Activated B cell treated with CpG ODN at 0.5 μM for 24 hours (primary cell): ENCODE measurements at regions not wholly inside any gene's neighbourhood (a gene's known extent, or its start where the extent isn't known, plus 50 kb on each side); places are given as distances from the start of the nearest gene placed in this dataset.

ENCODE experiments used
- ATAC-seq: fragments of 200-7000 bp; cut with Tn5 transposase; one replicate; pipeline ENCODE4 v1.10.0; 2021; ENCODE audit warnings: low read depth, mild to moderate bottlenecking, moderate library complexity
- CTCF ChIA-PET: fragments of 350-600 bp; sonication (Branson Sonifier 250); formaldehyde crosslinking; loops from one replicate; lab custom pipeline; 2021; ENCODE audit warnings: antibody characterized with exemption; lab: Charles Lee
- POLR2A ChIA-PET: fragments of 350-600 bp; sonication (Branson Sonifier 250); formaldehyde crosslinking; loops from one replicate; lab custom pipeline; 2021; ENCODE audit warnings: antibody characterized with exemption; lab: Charles Lee
- DNase-seq: peaks from one replicate; pipeline ENCODE4 v3.0.0; 2022
- H3K27ac Mint-ChIP-seq: one replicate; pipeline ENCODE4 v1.8.0; 2020; ENCODE audit warnings: mixed read lengths
- H3K27me3 Mint-ChIP-seq: one replicate; pipeline ENCODE4 v1.8.0; 2021; ENCODE audit warnings: mixed read lengths
- H3K36me3 Mint-ChIP-seq: one replicate; pipeline ENCODE4 v1.8.0; 2021; ENCODE audit warnings: low read depth, mixed read lengths
- H3K4me1 Mint-ChIP-seq: one replicate; pipeline ENCODE4 v1.8.0; 2021; ENCODE audit warnings: mixed read lengths
- H3K4me3 Mint-ChIP-seq: one replicate; pipeline ENCODE4 v1.8.0; 2020; ENCODE audit warnings: mild to moderate bottlenecking, mixed read lengths
- H3K9me3 Mint-ChIP-seq: one replicate; pipeline ENCODE4 v1.8.0; 2020; ENCODE audit warnings: mixed read lengths
- intact Hi-C: fragments of 100-400 bp; cut with micrococcal nuclease; formaldehyde crosslinking; loops from one replicate; pipeline ENCODE4 v1.15.1; 2024
- TF ChIP-seq, protein P1 (sequence below): fragments of 200-600 bp; IDR thresholded peaks from one replicate; pipeline ENCODE4 v1.8.0; 2022; ENCODE audit warnings: antibody characterized with exemption, mild to moderate bottlenecking

DNA sequence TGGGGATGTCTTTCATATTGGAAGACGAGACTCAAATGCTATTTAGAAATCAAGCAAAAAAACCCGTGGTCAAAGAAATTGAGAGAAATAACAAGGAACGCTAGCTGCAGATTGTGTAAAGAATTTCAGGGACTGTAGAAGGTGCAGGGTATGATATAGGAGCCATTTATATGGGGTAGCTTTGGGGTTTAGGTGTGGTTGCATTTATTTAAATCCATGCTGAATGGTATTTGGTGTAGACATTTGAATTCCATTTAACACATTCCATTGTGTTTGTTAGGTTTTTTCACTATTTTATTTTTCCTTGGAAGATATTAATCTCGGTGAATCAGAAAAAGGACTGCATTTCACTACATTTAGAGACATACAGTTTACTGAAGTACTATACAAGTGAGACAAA, 341.0 kb upstream of the GALNTL6 start:
- ATAC-seq (no peak), DNase-seq (no peak)
- intact Hi-C loops, result no loop called here
- ChIA-PET POLR2A (no interaction called here), CTCF (no interaction called here)
- no peaks in the 10 kb centered on the region for H3K36me3 Mint-ChIP-seq
- H3K27me3 Mint-ChIP-seq, result no peaks in the 10 kb centered on the region
- H3K27ac Mint-ChIP-seq, result no peak overlapping the region
- no peaks in the 10 kb centered on the region for H3K9me3 Mint-ChIP-seq
- TF ChIP-seq, protein P1, sequence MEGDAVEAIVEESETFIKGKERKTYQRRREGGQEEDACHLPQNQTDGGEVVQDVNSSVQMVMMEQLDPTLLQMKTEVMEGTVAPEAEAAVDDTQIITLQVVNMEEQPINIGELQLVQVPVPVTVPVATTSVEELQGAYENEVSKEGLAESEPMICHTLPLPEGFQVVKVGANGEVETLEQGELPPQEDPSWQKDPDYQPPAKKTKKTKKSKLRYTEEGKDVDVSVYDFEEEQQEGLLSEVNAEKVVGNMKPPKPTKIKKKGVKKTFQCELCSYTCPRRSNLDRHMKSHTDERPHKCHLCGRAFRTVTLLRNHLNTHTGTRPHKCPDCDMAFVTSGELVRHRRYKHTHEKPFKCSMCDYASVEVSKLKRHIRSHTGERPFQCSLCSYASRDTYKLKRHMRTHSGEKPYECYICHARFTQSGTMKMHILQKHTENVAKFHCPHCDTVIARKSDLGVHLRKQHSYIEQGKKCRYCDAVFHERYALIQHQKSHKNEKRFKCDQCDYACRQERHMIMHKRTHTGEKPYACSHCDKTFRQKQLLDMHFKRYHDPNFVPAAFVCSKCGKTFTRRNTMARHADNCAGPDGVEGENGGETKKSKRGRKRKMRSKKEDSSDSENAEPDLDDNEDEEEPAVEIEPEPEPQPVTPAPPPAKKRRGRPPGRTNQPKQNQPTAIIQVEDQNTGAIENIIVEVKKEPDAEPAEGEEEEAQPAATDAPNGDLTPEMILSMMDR, result no peak
- no peak overlapping the region for H3K4me3 Mint-ChIP-seq
- H3K4me1 Mint-ChIP-seq, result no peaks in the 10 kb centered on the region

DNA sequence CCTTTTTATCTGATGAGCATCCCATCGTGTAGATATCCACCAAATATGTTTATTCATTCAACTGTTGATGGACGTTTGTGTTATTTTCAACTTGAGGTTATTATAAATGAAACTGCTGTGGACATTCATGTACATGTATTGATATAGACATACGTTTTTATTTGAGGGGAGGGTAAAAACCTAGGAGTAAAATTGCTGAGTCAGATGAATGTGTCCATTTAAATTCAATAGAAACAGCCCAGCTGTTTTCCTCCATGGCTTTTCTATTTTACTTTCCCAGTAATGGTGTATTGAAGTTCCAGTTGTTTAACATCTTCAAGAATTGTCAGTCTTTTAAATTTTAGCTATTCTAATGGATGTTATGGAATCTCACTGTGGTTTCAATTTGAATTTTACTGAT, 348.7 kb upstream of the GALNTL6 start:
- intact Hi-C loops, result no loop called here
- Mint-ChIP-seq H3K27me3 (no peaks in the 10 kb centered on the region), H3K36me3 (no peaks in the 10 kb centered on the region), H3K4me1 (no peaks in the 10 kb centered on the region), H3K27ac (no peak overlapping the region), H3K9me3 (no peaks in the 10 kb centered on the region), H3K4me3 (no peak overlapping the region)
- TF ChIP-seq, protein P1, result no peak
- ATAC-seq (no peak), DNase-seq (no peak)
- POLR2A ChIA-PET, result no interaction called here
- CTCF ChIA-PET, result no interaction called here

DNA sequence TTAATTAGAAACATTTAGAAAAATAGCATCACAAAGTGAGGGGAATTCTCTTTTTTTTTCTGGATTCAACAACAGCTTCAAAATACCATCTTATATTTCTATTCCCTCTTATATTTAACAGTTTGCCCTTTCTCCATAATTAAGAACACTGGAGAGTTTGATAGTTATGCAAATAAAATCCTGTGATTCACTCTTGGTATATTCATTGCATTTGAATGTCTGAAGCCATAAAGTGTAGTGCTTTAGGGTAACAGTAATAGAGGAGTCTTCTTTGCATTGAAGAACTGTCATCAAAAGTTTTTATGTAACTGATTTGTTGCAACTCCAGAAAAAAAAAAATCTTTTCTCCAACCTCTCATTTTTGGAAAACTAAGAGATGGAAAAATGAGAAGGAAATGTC, 352.0 kb upstream of the GALNTL6 start:
- POLR2A ChIA-PET, result no interaction called here
- H3K9me3 Mint-ChIP-seq, result no peaks in the 10 kb centered on the region
- no peaks in the 10 kb centered on the region for H3K27me3 Mint-ChIP-seq

DNA sequence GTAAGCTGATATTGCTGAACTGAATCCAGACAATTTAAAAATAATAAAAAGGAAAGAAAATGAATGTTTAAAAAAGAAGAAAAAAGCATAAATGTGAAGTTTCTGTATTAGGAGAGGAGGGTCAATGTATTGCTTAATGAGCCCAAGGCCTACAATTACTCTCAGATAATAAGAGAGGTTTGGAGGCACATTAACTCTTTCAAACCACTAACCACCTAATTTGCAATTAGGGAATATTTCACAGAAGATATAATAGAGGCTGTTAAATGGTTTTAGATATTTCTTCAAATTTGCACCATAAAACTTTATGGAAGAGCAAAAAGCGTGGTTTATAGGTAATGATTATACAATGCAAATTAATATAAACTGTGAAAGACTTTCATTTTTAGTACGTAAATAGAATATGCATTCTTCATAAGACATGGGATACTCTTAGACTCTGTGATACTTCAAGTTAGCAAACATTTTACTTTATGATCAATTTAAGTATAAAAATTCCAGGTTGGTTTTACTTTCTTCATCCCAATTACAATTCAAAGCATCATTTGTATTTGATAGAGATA, 364.2 kb upstream of the GALNTL6 start:
- Mint-ChIP-seq H3K36me3 (no peaks in the 10 kb centered on the region), H3K9me3 (no peaks in the 10 kb centered on the region), H3K27me3 (no peaks in the 10 kb centered on the region), H3K27ac (no peak overlapping the region), H3K4me3 (no peak overlapping the region), H3K4me1 (no peaks in the 10 kb centered on the region)
- ATAC-seq, result no peak
- DNase-seq, result no peak
- intact Hi-C loops, result no loop called here
- ChIA-PET POLR2A (no interaction called here), CTCF (no interaction called here)
- TF ChIP-seq, protein P1, result no peak

More for the DNA sequence above, 352.0 kb upstream of the GALNTL6 start:
- Mint-ChIP-seq H3K4me1 (no peaks in the 10 kb centered on the region), H3K4me3 (no peak overlapping the region), H3K36me3 (no peaks in the 10 kb centered on the region), H3K27ac (no peak overlapping the region)
- no peak for ATAC-seq
- no peak for DNase-seq
- TF ChIP-seq, protein P1, result no peak
- CTCF ChIA-PET, result no interaction called here
- intact Hi-C loops, result no loop called here

DNA sequence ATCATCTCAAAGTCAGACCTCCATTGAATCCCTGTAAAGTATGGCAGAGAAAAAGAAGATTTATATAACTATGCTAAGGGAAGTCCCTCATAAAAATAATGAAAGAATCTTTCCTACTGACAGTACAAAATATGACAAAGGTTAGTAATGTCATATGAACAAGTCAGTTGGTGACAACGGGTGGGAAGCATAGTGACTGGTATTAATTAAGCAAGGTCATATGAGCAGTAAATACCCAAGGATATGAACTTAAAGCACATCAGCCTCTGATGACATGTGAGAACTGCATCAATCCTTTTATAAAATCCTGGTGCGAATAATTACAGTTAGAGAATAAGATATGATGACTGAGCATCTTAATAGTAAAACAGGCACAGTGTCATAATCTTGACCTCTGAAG, 364.8 kb upstream of the GALNTL6 start:
- POLR2A ChIA-PET, result no interaction called here
- DNase-seq, result no peak
- Mint-ChIP-seq H3K4me3 (no peak overlapping the region), H3K27me3 (no peaks in the 10 kb centered on the region), H3K36me3 (no peaks in the 10 kb centered on the region), H3K9me3 (no peaks in the 10 kb centered on the region), H3K27ac (no peak overlapping the region), H3K4me1 (no peaks in the 10 kb centered on the region)
- TF ChIP-seq, protein P1, result no peak
- ATAC-seq, result no peak
- intact Hi-C loops, result no loop called here
- CTCF ChIA-PET, result no interaction called here
